ENCODE measurements at regions not wholly inside any gene's neighbourhood (a gene's known extent, or its start where the extent isn't known, plus 50 kb on each side); places are given as distances from the start of the nearest gene placed in this dataset.

- TF ChIP-seq ZBTB2 (CRISPR knock-in tag; IDR thresholded peaks at IDR 0.05; ENCODE audit: low read depth), result no peak
- no peak for TF ChIP-seq MYNN (CRISPR knock-in tag; IDR thresholded peaks at IDR 0.05; ENCODE audit: low read depth)
- TF ChIP-seq THAP9 (CRISPR knock-in tag; IDR thresholded peaks at IDR 0.05; ENCODE audit: borderline replicate concordance), result no peak
Measured at GRCh38 chr7:152579070-152579469, 96.9 kb downstream of the XRCC2 start.
